ENCODE measurements at regions not wholly inside any gene's neighbourhood (a gene's known extent, or its start where the extent isn't known, plus 50 kb on each side); places are given as distances from the start of the nearest gene placed in this dataset.

- Mint-ChIP-seq H3K27me3 (ENCODE audit: low read depth) (peaks cover 2% of the 10 kb centered on the region), H3K9me3 (no peaks in the 10 kb centered on the region), H3K4me3 (ENCODE audit: low read depth) (no peak overlapping the region), H3K27ac (no peak overlapping the region), H3K4me1 (ENCODE audit: low read depth) (no peaks in the 10 kb centered on the region), H3K36me3 (ENCODE audit: low read depth) (no peaks in the 10 kb centered on the region)
- intact Hi-C loops (cut with micrococcal nuclease): no loop called here
- no peak for DNase-seq (ENCODE audit: low spot score)
Observed at GRCh38 chr11:70028147-70028855, 49.8 kb upstream of the ANO1 start.
